ENCODE measurements at regions not wholly inside any gene's neighbourhood (a gene's known extent, or its start where the extent isn't known, plus 50 kb on each side); places are given as distances from the start of the nearest gene placed in this dataset.

DNA sequence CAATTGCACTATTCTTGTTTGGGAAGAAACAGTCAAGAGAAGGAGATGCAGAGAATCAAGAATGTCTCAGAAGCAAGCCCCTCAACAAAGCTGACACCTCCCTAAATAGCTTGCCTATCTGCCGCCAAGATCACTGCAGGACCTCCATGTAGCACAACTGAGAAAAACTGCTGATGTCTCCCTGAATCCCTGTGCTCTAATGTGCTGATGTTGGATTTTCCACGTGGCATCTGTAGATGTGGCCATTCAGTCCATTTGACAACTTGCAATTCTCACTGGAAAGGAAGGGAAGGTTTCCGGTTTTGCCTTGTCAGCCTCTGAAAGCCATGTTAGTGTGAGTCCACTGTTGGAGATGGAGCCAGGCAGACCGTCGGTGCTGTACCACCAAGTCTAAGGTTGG, 374.0 kb downstream of the DIRAS2 start:
- no peak for ATAC-seq (ENCODE audit: low read depth)
- H3K9me3 Mint-ChIP-seq = no peaks in the 10 kb centered on the region
- H3K36me3 Mint-ChIP-seq (ENCODE audit: low read depth) = no peaks in the 10 kb centered on the region
- no peak overlapping the region for H3K27ac Mint-ChIP-seq
- no peaks in the 10 kb centered on the region for H3K4me1 Mint-ChIP-seq
- TF ChIP-seq, protein P1, sequence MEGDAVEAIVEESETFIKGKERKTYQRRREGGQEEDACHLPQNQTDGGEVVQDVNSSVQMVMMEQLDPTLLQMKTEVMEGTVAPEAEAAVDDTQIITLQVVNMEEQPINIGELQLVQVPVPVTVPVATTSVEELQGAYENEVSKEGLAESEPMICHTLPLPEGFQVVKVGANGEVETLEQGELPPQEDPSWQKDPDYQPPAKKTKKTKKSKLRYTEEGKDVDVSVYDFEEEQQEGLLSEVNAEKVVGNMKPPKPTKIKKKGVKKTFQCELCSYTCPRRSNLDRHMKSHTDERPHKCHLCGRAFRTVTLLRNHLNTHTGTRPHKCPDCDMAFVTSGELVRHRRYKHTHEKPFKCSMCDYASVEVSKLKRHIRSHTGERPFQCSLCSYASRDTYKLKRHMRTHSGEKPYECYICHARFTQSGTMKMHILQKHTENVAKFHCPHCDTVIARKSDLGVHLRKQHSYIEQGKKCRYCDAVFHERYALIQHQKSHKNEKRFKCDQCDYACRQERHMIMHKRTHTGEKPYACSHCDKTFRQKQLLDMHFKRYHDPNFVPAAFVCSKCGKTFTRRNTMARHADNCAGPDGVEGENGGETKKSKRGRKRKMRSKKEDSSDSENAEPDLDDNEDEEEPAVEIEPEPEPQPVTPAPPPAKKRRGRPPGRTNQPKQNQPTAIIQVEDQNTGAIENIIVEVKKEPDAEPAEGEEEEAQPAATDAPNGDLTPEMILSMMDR (IDR thresholded peaks at IDR 0.05) = no peak
- peaks cover 38% of the 10 kb centered on the region for H3K27me3 Mint-ChIP-seq
- ChIA-PET CTCF (no interaction called here), POLR2A (no interaction called here)
- intact Hi-C loops (cut with micrococcal nuclease) = no loop called here
- H3K4me3 Mint-ChIP-seq = no peak overlapping the region
- DNase-seq = no peak

DNA sequence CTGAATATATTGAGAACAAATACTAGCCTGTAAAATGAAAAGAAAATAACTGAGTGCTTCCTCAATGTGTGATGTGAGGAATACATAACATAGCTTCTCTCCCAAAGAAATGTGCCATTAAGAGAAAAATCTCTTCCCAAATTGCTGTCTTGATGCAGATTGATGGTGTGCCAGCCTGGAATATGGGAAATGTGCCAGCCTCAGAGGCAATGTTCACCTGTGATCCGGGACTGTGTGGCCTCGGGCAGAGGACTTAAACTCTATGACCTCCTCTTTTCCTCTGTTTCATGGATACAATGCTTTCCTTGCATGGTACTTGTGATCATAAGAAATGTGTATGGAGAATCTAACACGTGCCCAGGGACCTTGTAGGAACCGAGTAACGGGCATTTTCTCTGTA, 370.9 kb downstream of the DIRAS2 start:
- intact Hi-C loops (cut with micrococcal nuclease) = no loop called here
- no peak overlapping the region for H3K27ac Mint-ChIP-seq
- DNase-seq (no peak), ATAC-seq (ENCODE audit: low read depth) (no peak)
- ChIA-PET POLR2A (no interaction called here), CTCF (no interaction called here)
- no peak overlapping the region for H3K4me3 Mint-ChIP-seq
- H3K27me3 Mint-ChIP-seq = peaks cover 34% of the 10 kb centered on the region
- H3K36me3 Mint-ChIP-seq (ENCODE audit: low read depth) = no peaks in the 10 kb centered on the region
- TF ChIP-seq, protein P1 (IDR thresholded peaks at IDR 0.05) = no peak
- no peaks in the 10 kb centered on the region for H3K9me3 Mint-ChIP-seq
- no peaks in the 10 kb centered on the region for H3K4me1 Mint-ChIP-seq

DNA sequence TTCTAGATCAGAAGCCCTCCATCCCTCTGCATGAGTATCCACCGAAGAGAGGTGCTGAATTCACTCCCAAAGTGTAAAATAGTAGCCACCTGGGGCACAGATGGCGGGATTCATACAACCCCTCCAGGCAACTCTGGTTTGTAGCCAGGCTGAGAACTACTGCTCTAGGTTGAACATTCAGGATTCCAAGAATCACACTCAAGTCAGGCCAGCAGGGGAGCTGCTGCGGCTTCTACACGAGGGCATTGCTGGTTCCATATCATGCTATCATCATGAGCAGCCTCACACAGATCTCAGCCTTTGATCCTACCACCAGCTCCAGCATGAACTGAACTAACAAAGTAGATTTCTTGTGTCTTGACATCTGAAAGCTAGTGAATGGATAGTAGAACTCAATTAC, 367.9 kb downstream of the DIRAS2 start:
- Mint-ChIP-seq H3K4me3 (no peak overlapping the region), H3K4me1 (no peaks in the 10 kb centered on the region), H3K27ac (no peak overlapping the region), H3K9me3 (no peaks in the 10 kb centered on the region), H3K27me3 (peaks cover 29% of the 10 kb centered on the region), H3K36me3 (ENCODE audit: low read depth) (no peaks in the 10 kb centered on the region)
- no peak for DNase-seq
- intact Hi-C loops (cut with micrococcal nuclease) = no loop called here
- ChIA-PET CTCF (no interaction called here), POLR2A (no interaction called here)
- no peak for ATAC-seq (ENCODE audit: low read depth)
- TF ChIP-seq, protein P1 (IDR thresholded peaks at IDR 0.05) = no peak

DNA sequence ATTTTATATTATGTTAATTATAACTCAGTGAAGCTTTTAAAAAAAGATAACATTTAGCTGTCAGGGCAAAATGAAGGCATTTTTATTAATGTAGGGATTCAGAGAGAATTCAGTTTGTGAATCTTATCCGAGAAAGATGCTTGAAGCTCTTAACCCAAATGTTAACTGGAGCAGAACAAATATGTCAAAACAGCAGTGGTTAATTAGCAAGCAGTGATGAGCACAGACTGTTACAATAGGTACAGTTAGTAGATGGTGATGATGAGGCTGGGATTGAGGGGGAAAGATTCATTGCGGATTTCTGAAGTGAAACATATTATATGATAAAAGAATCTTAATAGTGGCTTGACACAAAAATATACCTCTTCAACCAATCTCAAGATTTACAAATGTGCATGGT, 356.7 kb downstream of the DIRAS2 start:
- ChIA-PET CTCF (no interaction called here), POLR2A (no interaction called here)
- TF ChIP-seq, protein P1 (IDR thresholded peaks at IDR 0.05) = no peak
- ATAC-seq (ENCODE audit: low read depth) (no peak), DNase-seq (no peak)
- Mint-ChIP-seq H3K4me3 (no peak overlapping the region), H3K27ac (no peak overlapping the region), H3K27me3 (peaks cover 10% of the 10 kb centered on the region), H3K36me3 (ENCODE audit: low read depth) (no peaks in the 10 kb centered on the region), H3K9me3 (no peaks in the 10 kb centered on the region), H3K4me1 (peaks cover 7% of the 10 kb centered on the region)
- intact Hi-C loops (cut with micrococcal nuclease) = no loop called here

DNA sequence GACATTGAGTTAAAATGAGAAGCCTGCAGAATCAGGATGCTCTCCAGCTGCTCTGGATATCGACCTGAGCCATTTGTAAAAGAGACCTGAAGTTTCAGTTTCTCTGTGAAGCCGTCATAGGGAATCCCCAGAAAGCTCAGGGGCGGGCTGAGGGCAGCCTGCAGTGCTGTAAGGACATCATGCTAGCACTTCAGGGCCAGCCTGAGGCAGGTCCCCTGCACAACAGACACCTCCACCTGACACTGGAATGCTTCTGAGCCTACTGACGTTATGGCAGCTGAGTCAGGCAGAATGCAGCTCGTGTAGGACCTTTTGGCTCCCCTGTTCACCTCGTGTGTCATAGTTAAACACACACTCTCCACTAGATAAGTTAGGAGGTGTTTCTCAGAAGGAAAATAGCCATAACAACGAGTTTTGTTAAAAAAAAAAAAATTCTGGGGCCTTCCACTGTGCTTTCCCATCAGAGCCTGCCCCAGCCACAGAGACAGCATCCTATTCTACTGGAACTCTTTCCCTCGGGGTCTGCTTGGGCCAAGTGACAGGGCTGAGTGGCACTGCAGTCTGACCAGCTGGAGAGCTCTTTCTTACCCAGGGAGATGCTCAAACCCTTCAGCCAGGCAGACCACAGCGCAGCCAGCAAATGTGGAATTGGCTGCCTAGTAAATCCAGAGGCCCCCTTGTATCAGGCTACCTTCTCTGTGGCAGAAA, 354.9 kb downstream of the DIRAS2 start:
- Mint-ChIP-seq H3K4me1 (peaks cover 7% of the 10 kb centered on the region), H3K27me3 (peaks cover 5% of the 10 kb centered on the region)
- CTCF ChIA-PET = no interaction called here

More for the DNA sequence above, 354.9 kb downstream of the DIRAS2 start:
- ATAC-seq (ENCODE audit: low read depth) (peak; percentile 69), DNase-seq (no peak)
- Mint-ChIP-seq H3K4me3 (peak overlapping the region; percentile 15), H3K9me3 (no peaks in the 10 kb centered on the region), H3K36me3 (ENCODE audit: low read depth) (no peaks in the 10 kb centered on the region), H3K27ac (peak overlapping the region; percentile 35)
- POLR2A ChIA-PET = no interaction called here
- intact Hi-C loops (cut with micrococcal nuclease) = no loop called here
- TF ChIP-seq, protein P1 (IDR thresholded peaks at IDR 0.05) = no peak

Measured in activated B cell treated with CpG ODN at 0.5 μM for 24 hours (primary cell).